ENCODE measurements at regions not wholly inside any gene's neighbourhood (a gene's known extent, or its start where the extent isn't known, plus 50 kb on each side); places are given as distances from the start of the nearest gene placed in this dataset.

DNA sequence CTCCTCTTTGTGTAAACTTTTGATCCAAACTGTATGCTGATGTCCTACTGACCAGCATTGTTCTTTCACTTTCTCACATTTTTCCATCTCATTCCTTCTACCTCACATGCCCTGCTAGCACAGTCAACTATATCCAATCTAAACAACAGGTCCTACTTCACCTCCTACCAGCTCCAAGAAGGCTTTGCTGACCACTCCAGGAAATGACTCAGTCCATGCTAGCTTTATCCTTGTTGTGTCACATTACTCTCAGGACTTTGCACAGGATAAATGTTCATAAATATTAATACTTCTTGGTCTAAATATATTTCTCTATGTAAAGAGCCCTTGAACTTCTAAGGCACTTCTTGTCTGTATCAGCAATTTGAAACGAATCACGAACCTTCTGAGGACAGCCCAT is 64.9 kb upstream of the PCED1B start:
- H3K4me3 ChIP-seq (replicated peaks in 1 of 3; ENCODE audit: low read depth in 2 of 3, low read length in 3 of 3), result no peak overlapping the region
- Mint-ChIP-seq H3K4me1 (peaks cover 10% of the 10 kb centered on the region), H3K4me3 (no peak overlapping the region), H3K9me3 (peaks cover 0 to 5% (median 1%) of the 10 kb centered on the region in 7 donors), H3K27ac (no peak overlapping the region), H3K27me3 (ENCODE audit: low read depth in 3 of 3) (peaks cover 0 to 3% (median 0%) of the 10 kb centered on the region in 3 donors), H3K36me3 (no peaks in the 10 kb centered on the region)
- no peaks in the 10 kb centered on the region for H3K4me1 ChIP-seq (ENCODE audit: control insufficient read depth in 1 of 2, insufficient read depth in 2 of 2, low read length in 2 of 2)
- H3K9me3 ChIP-seq (replicated peaks in 1 of 2; ENCODE audit: control insufficient read depth in 1 of 2, insufficient read depth in 1 of 2, low read length in 2 of 2), result no peaks in the 10 kb centered on the region
- H3K79me2 ChIP-seq (ENCODE audit: insufficient read depth, low read length), result no peaks in the 10 kb centered on the region
- no peaks in the 10 kb centered on the region for H3K36me3 ChIP-seq (replicated peaks in 1 of 2; ENCODE audit: control insufficient read depth in 1 of 2, insufficient read depth in 2 of 2, low read length in 2 of 2)
- H3K9ac ChIP-seq (ENCODE audit: insufficient read depth, low read length, poor library complexity, severe bottlenecking), result no peak overlapping the region
- no peaks in the 10 kb centered on the region for H3K27me3 ChIP-seq (ENCODE audit: control insufficient read depth in 2 of 2, insufficient read depth in 2 of 2, low read length in 2 of 2)
- no peak for DNase-seq
- no peak overlapping the region for H2AFZ ChIP-seq (ENCODE audit: insufficient read depth, low read depth, low read length, poor library complexity, severe bottlenecking)
- no peak overlapping the region for H3K4me2 ChIP-seq (replicated peaks; ENCODE audit: extremely low read depth, low read length, poor library complexity, severe bottlenecking)
- intact Hi-C loops (cut with micrococcal nuclease), result loop anchor here in 1 of 2 donors (10.0 kb wide), 1 partner anchor 670 kb away; no protein-coding TSS in a partner anchor
- H3K27ac ChIP-seq (ENCODE audit: low read depth in 1 of 2, low read length in 2 of 2), result no peak overlapping the region
- no peaks in the 10 kb centered on the region for H4K20me1 ChIP-seq (ENCODE audit: insufficient read depth, low read length)
- TF ChIP-seq, protein P1, sequence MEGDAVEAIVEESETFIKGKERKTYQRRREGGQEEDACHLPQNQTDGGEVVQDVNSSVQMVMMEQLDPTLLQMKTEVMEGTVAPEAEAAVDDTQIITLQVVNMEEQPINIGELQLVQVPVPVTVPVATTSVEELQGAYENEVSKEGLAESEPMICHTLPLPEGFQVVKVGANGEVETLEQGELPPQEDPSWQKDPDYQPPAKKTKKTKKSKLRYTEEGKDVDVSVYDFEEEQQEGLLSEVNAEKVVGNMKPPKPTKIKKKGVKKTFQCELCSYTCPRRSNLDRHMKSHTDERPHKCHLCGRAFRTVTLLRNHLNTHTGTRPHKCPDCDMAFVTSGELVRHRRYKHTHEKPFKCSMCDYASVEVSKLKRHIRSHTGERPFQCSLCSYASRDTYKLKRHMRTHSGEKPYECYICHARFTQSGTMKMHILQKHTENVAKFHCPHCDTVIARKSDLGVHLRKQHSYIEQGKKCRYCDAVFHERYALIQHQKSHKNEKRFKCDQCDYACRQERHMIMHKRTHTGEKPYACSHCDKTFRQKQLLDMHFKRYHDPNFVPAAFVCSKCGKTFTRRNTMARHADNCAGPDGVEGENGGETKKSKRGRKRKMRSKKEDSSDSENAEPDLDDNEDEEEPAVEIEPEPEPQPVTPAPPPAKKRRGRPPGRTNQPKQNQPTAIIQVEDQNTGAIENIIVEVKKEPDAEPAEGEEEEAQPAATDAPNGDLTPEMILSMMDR (IDR thresholded peaks at IDR 0.05), result no peak
- WGBS (ENCODE audit: insufficient coverage), result no CpG with 5 or more reads among the region's 2 CpGs

- Mint-ChIP-seq H3K9me3 (peaks cover 0 to 4% (median 1%) of the 10 kb centered on the region in 7 donors), H3K4me3 (no peak overlapping the region), H3K36me3 (no peaks in the 10 kb centered on the region), H3K27me3 (ENCODE audit: low read depth in 3 of 3) (peaks cover 0 to 2% (median 0%) of the 10 kb centered on the region in 3 donors), H3K27ac (no peak overlapping the region), H3K4me1 (peaks cover 10% of the 10 kb centered on the region)
- no peaks in the 10 kb centered on the region for H3K4me1 ChIP-seq (ENCODE audit: control insufficient read depth in 1 of 2, insufficient read depth in 2 of 2, low read length in 2 of 2)
- H3K4me3 ChIP-seq (replicated peaks in 1 of 3; ENCODE audit: low read depth in 2 of 3, low read length in 3 of 3), result no peak overlapping the region
- H3K27ac ChIP-seq (ENCODE audit: low read depth in 1 of 2, low read length in 2 of 2), result no peak overlapping the region
- no peak overlapping the region for H2AFZ ChIP-seq (ENCODE audit: insufficient read depth, low read depth, low read length, poor library complexity, severe bottlenecking)
- intact Hi-C loops (cut with micrococcal nuclease), result loop anchor here in 1 of 2 donors (10.0 kb wide), 1 partner anchor 671 kb away; no protein-coding TSS in a partner anchor
- H3K9ac ChIP-seq (ENCODE audit: insufficient read depth, low read length, poor library complexity, severe bottlenecking), result no peak overlapping the region
- no peaks in the 10 kb centered on the region for H4K20me1 ChIP-seq (ENCODE audit: insufficient read depth, low read length)
- WGBS (ENCODE audit: insufficient coverage), result no CpG with 5 or more reads among the region's 1 CpG
- no peak overlapping the region for H3K4me2 ChIP-seq (replicated peaks; ENCODE audit: extremely low read depth, low read length, poor library complexity, severe bottlenecking)
- no peaks in the 10 kb centered on the region for H3K9me3 ChIP-seq (replicated peaks in 1 of 2; ENCODE audit: control insufficient read depth in 1 of 2, insufficient read depth in 1 of 2, low read length in 2 of 2)
- no peaks in the 10 kb centered on the region for H3K79me2 ChIP-seq (ENCODE audit: insufficient read depth, low read length)
- H3K36me3 ChIP-seq (replicated peaks in 1 of 2; ENCODE audit: control insufficient read depth in 1 of 2, insufficient read depth in 2 of 2, low read length in 2 of 2), result no peaks in the 10 kb centered on the region
- DNase-seq, result no peak
- no peaks in the 10 kb centered on the region for H3K27me3 ChIP-seq (ENCODE audit: control insufficient read depth in 2 of 2, insufficient read depth in 2 of 2, low read length in 2 of 2)
- TF ChIP-seq, protein P1 (IDR thresholded peaks at IDR 0.05), result no peak
Observed at GRCh38 chr12:47015381-47015780, 64.0 kb upstream of the PCED1B start.

Measured in CD14-positive monocyte (primary cell).